Endothelial cell of umbilical vein (primary cell): ENCODE measurements at regions not wholly inside any gene's neighbourhood (a gene's known extent, or its start where the extent isn't known, plus 50 kb on each side); places are given as distances from the start of the nearest gene placed in this dataset.

Experiments used
- BruUV-seq: library from RNA; stranded (reverse); fragments of 400-500 nt; replicated peaks from 2 replicates; lab custom pipeline; 2021; lab: Mats Ljungman, UMichigan
- CTCF ChIA-PET: fragments of 300-600, 350-600 bp; sonication (Branson Sonifier 250); formaldehyde crosslinking; loops from one replicate; lab custom pipeline; 2021; ENCODE audit warnings: antibody characterized with exemption, inconsistent platforms; lab: Charles Lee
- POLR2A ChIA-PET: fragments of 300-600, 350-600 bp; sonication (Branson Sonifier 250); formaldehyde crosslinking; loops from one replicate; lab custom pipeline; 2021; ENCODE audit warnings: antibody characterized with exemption, inconsistent platforms; lab: Charles Lee
- DNase-seq: peaks from one replicate; pipeline ENCODE4 v3.0.0-alpha.2; 2011; ENCODE audit warnings: low read depth, low spot score
- FAIRE-seq: peaks from 2 replicates; lab custom pipeline; 2011; peaks lifted over from hg19 to GRCh38; lab: Jason Lieb, UNC
- H2AFZ ChIP-seq: 2 replicates; pipeline ENCODE4 v1.6.0; 2012; ENCODE audit warnings: low read depth, low read length, control low read depth, inconsistent platforms
- H3K27ac ChIP-seq: 2 replicates; pipeline ENCODE4 v1.5.1; 2011; ENCODE audit warnings: low read depth, mild to moderate bottlenecking, control low read depth, low read length, moderate library complexity; ENCODE audit not compliant: insufficient read depth
- H3K27me3 ChIP-seq, 2 experiments: 2 replicates each; pipeline versions ENCODE4 v1.6.0 to v1.6.1; 2011; ENCODE audit warnings: low read length in 2 of 2, mixed read lengths in 1 of 2; ENCODE audit not compliant: control insufficient read depth in 2 of 2, insufficient read depth in 2 of 2
- H3K36me3 ChIP-seq, 2 experiments: 2 replicates in 1 of 2; 3 replicates in 1 of 2; pipeline ENCODE4 v1.5.1; 2011; ENCODE audit warnings: low read length in 2 of 2, mild to moderate bottlenecking in 1 of 2, moderate library complexity in 1 of 2; ENCODE audit not compliant: control insufficient read depth in 2 of 2, insufficient read depth in 2 of 2; ENCODE audit errors: extremely low read depth in 1 of 2
- H3K4me1 ChIP-seq: 3 replicates; pipeline ENCODE4 v1.5.1; 2011; ENCODE audit warnings: mild to moderate bottlenecking, low read length; ENCODE audit not compliant: control insufficient read depth, insufficient read depth; ENCODE audit errors: extremely low read depth
- H3K4me2 ChIP-seq: 2 replicates; pipeline ENCODE4 v1.6.1; 2011; ENCODE audit warnings: low read length, control low read depth, mixed read lengths; ENCODE audit not compliant: insufficient read depth
- H3K4me3 ChIP-seq, 3 experiments: fragments of 200-600 bp in 1 of 3; sonication (generic), shearing (Covaris generic) in 1 of 3; replicated peaks in 1 of 3; 2 replicates each; pipeline ENCODE4 v1.5.1; 2011 to 2016; ENCODE audit warnings: control low read depth in 3 of 3, low read length in 3 of 3, mild to moderate bottlenecking in 2 of 3, inconsistent platforms in 1 of 3, low read depth in 1 of 3, moderate library complexity in 1 of 3; ENCODE audit not compliant: insufficient read depth in 1 of 3
- H3K79me2 ChIP-seq: 2 replicates; pipeline ENCODE4 v1.6.0; 2012; ENCODE audit warnings: low read length, inconsistent platforms; ENCODE audit not compliant: control insufficient read depth, insufficient read depth
- H3K9ac ChIP-seq: replicated peaks from 2 replicates; pipeline ENCODE3; 2011; ENCODE audit warnings: low read length, control low read depth; ENCODE audit not compliant: insufficient read depth; ENCODE audit errors: extremely low read depth
- H3K9me1 ChIP-seq: replicated peaks from 3 replicates; pipeline ENCODE4 v1.6.0; 2011; ENCODE audit warnings: mild to moderate bottlenecking, low read length; ENCODE audit not compliant: control insufficient read depth, insufficient read depth; ENCODE audit errors: extremely low read depth
- H3K9me3 ChIP-seq: replicated peaks from 2 replicates; pipeline ENCODE4 v1.5.1; 2012; ENCODE audit warnings: low read length, inconsistent platforms; ENCODE audit not compliant: control insufficient read depth, insufficient read depth
- H4K20me1 ChIP-seq: replicated peaks from 2 replicates; pipeline ENCODE3; 2011; ENCODE audit warnings: mild to moderate bottlenecking, low read length; ENCODE audit not compliant: control insufficient read depth, insufficient read depth; ENCODE audit errors: extremely low read depth
- EZH2 ChIP-seq: IDR thresholded peaks from 2 replicates; pipeline ENCODE4 v1.6.1; 2012; ENCODE audit warnings: borderline replicate concordance, low read depth, mild to moderate bottlenecking, moderate library complexity, low read length, inconsistent platforms; ENCODE audit not compliant: severe bottlenecking
- FOS ChIP-seq: IDR thresholded peaks from 2 replicates; pipeline ENCODE4 v1.6.1; 2011; ENCODE audit warnings: mild to moderate bottlenecking, low read length, moderate library complexity, borderline replicate concordance; ENCODE audit not compliant: insufficient read depth
- GATA2 ChIP-seq: IDR thresholded peaks from 2 replicates; pipeline ENCODE4 v1.7.0; 2011; ENCODE audit warnings: low read depth, mild to moderate bottlenecking, moderate library complexity, mixed read lengths, low read length; ENCODE audit not compliant: insufficient read length, insufficient read depth
- JUN ChIP-seq: IDR thresholded peaks from 2 replicates; pipeline ENCODE4 v1.6.1; 2011; ENCODE audit warnings: borderline replicate concordance, low read depth; ENCODE audit not compliant: insufficient read length, insufficient read depth
- MYC ChIP-seq: IDR thresholded peaks from one replicate; pipeline ENCODE4 v1.6.1; 2011; ENCODE audit warnings: mild to moderate bottlenecking, low read depth, low read length
- POLR2A ChIP-seq: IDR thresholded peaks from 2 replicates; pipeline ENCODE4 v1.6.1; 2012; ENCODE audit warnings: low read depth, mild to moderate bottlenecking, control low read depth, low read length
- POLR2AphosphoS5 ChIP-seq: IDR thresholded peaks from 2 replicates; pipeline ENCODE4 v1.6.1; 2012; ENCODE audit warnings: low read depth, mild to moderate bottlenecking, control low read depth, low read length, moderate library complexity; ENCODE audit not compliant: insufficient read depth
- dilution Hi-C: fragments of 300-500 bp; cut with MboI; formaldehyde crosslinking; loops from one replicate; pipeline ENCODE4 v1.15.0; 2019; ENCODE audit warnings: low sequenced_read_pairs; ENCODE audit not compliant: extremely low pct_ligation_motif_present
- intact Hi-C: fragments of 100-400 bp; cut with micrococcal nuclease; formaldehyde crosslinking; loops from one replicate; pipeline ENCODE4 v1.10.0; 2022
- TF ChIP-seq, protein P1 (sequence below), 2 donors: IDR thresholded peaks; 1 replicate in 1 of 2; 2 replicates in 1 of 2; pipeline ENCODE4 v1.5.1; 2011; ENCODE audit warnings: low read length in 2 of 2, mild to moderate bottlenecking in 2 of 2, moderate library complexity in 2 of 2, control low read depth in 1 of 2, inconsistent platforms in 1 of 2, low read depth in 1 of 2; ENCODE audit not compliant: insufficient read depth in 1 of 2; ENCODE audit errors: extremely low read depth in 1 of 2
- TF ChIP-seq, protein P2 (sequence below): IDR thresholded peaks from 2 replicates; pipeline ENCODE4 v1.6.1; 2011; ENCODE audit not compliant: insufficient read depth, insufficient read length

DNA sequence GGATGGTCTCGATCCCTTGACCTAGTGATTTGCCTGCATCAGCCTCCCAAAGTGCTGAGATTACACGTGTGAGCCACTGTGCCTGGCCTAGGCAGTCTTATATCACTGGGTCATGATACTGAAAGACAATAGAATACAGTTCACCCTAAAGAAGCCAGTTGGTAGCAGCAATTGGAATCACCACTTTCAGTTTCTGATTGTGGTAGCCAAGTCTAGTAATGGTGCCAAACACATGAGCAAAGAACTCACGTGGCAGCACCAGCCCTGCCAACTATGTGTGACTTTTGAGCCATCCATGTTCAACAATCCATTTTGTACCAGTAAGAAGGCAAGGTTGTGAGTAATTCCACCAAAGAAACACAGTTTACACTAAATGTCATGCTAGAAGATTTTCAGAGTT lies 548.4 kb downstream of the KLHL13 start:
- Histone ChIP-seq H3K27ac (no peak overlapping the region), H4K20me1 (no peaks in the 10 kb centered on the region), H3K4me2 (no peak overlapping the region), H3K36me3 (no peaks in the 10 kb centered on the region), H3K27me3 (no peaks in the 10 kb centered on the region), H3K4me3 (no peak overlapping the region), H3K4me1 (no peaks in the 10 kb centered on the region), H3K9ac (no peak overlapping the region), H3K79me2 (no peaks in the 10 kb centered on the region), H3K9me3 (no peaks in the 10 kb centered on the region), H2AFZ (no peak overlapping the region), H3K9me1 (no peaks in the 10 kb centered on the region)
- no peak for DNase-seq
- intact Hi-C loops (no loop called here), dilution Hi-C loops (no loop called here)
- CTCF ChIA-PET, result no interaction called here
- TF ChIP-seq POLR2A, result no peak
- no peak for TF ChIP-seq POLR2AphosphoS5
- TF ChIP-seq, protein P1, sequence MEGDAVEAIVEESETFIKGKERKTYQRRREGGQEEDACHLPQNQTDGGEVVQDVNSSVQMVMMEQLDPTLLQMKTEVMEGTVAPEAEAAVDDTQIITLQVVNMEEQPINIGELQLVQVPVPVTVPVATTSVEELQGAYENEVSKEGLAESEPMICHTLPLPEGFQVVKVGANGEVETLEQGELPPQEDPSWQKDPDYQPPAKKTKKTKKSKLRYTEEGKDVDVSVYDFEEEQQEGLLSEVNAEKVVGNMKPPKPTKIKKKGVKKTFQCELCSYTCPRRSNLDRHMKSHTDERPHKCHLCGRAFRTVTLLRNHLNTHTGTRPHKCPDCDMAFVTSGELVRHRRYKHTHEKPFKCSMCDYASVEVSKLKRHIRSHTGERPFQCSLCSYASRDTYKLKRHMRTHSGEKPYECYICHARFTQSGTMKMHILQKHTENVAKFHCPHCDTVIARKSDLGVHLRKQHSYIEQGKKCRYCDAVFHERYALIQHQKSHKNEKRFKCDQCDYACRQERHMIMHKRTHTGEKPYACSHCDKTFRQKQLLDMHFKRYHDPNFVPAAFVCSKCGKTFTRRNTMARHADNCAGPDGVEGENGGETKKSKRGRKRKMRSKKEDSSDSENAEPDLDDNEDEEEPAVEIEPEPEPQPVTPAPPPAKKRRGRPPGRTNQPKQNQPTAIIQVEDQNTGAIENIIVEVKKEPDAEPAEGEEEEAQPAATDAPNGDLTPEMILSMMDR (IDR thresholded peaks at IDR 0.05; ENCODE audit: extremely low read depth in 1 of 2, insufficient read depth in 1 of 2, low read depth in 1 of 2, low read length in 2 of 2), result no peak
- TF ChIP-seq GATA2, result no peak
- no peak for TF ChIP-seq EZH2
- TF ChIP-seq, protein P2, sequence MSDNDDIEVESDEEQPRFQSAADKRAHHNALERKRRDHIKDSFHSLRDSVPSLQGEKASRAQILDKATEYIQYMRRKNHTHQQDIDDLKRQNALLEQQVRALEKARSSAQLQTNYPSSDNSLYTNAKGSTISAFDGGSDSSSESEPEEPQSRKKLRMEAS, result no peak
- no peak for TF ChIP-seq MYC
- no peak for TF ChIP-seq FOS
- no peak for TF ChIP-seq JUN
- POLR2A ChIA-PET, result no interaction called here
- BruUV-seq, result no TSS peak
- no peak for FAIRE-seq
